ENCODE measurements at regions not wholly inside any gene's neighbourhood (a gene's known extent, or its start where the extent isn't known, plus 50 kb on each side); places are given as distances from the start of the nearest gene placed in this dataset.
"Not testable (repeated sequence)": the region's sequence is repeated elsewhere in the genome, so short reads cannot be mapped to it uniquely, and the experiment has no call there.

GRCh38 chr5:5739490-5739945 is 317.0 kb downstream of the ICE1 start:
- Histone ChIP-seq H3K79me2 (ENCODE audit: insufficient read depth, low read length) (no peaks in the 10 kb centered on the region), H3K9ac (ENCODE audit: low read length) (no peak overlapping the region), H3K27ac (ENCODE audit: low read depth, low read length, poor library complexity, severe bottlenecking) (no peak overlapping the region), H3K4me1 (ENCODE audit: insufficient read depth, low read length, severe bottlenecking) (peaks cover 28% of the 10 kb centered on the region), H3K4me2 (ENCODE audit: low read length) (no peak overlapping the region), H3F3A (ENCODE audit: insufficient read depth, low read length) (no peaks in the 10 kb centered on the region), H3K27me3 (ENCODE audit: insufficient read depth, low read length) (no peaks in the 10 kb centered on the region), H4K20me1 (ENCODE audit: insufficient read depth, low read length) (no peaks in the 10 kb centered on the region), H3K36me3 (ENCODE audit: insufficient read depth, low read length) (no peaks in the 10 kb centered on the region), H2AFZ (ENCODE audit: low read length) (no peak overlapping the region), H3K9me3 (ENCODE audit: low read length) (no peaks in the 10 kb centered on the region), H3K4me3 (ENCODE audit: low read depth, low read length, poor library complexity, severe bottlenecking) (no peak overlapping the region), H3K9me2 (ENCODE audit: low read depth, low read length) (no peaks in the 10 kb centered on the region)
- no peak for TF ChIP-seq CTCF (IDR thresholded peaks at IDR 0.05; ENCODE audit: low read length)
- no peak for TF ChIP-seq EZH2 (IDR thresholded peaks at IDR 0.05; ENCODE audit: borderline replicate concordance, low read length)

GRCh38 chr5:5738797-5739489 is 316.5 kb downstream of the ICE1 start:
- no peak overlapping the region for H2AFZ ChIP-seq (ENCODE audit: low read length)
- no peaks in the 10 kb centered on the region for H3K9me2 ChIP-seq (ENCODE audit: low read depth, low read length)
- H4K20me1 ChIP-seq (ENCODE audit: insufficient read depth, low read length) = no peaks in the 10 kb centered on the region
- no peak overlapping the region for H3K4me3 ChIP-seq (ENCODE audit: low read depth, low read length, poor library complexity, severe bottlenecking)
- no peak overlapping the region for H3K4me2 ChIP-seq (ENCODE audit: low read length)
- H3K9ac ChIP-seq (ENCODE audit: low read length) = no peak overlapping the region
- peak overlapping the region; percentile 26 for H3K27ac ChIP-seq (ENCODE audit: low read depth, low read length, poor library complexity, severe bottlenecking)
- H3K9me3 ChIP-seq (ENCODE audit: low read length) = no peaks in the 10 kb centered on the region
- no peaks in the 10 kb centered on the region for H3K36me3 ChIP-seq (ENCODE audit: insufficient read depth, low read length)
- no peaks in the 10 kb centered on the region for H3K27me3 ChIP-seq (ENCODE audit: insufficient read depth, low read length)
- H3K79me2 ChIP-seq (ENCODE audit: insufficient read depth, low read length) = no peaks in the 10 kb centered on the region
- H3F3A ChIP-seq (ENCODE audit: insufficient read depth, low read length) = no peaks in the 10 kb centered on the region
- H3K4me1 ChIP-seq (ENCODE audit: insufficient read depth, low read length, severe bottlenecking) = peaks cover 28% of the 10 kb centered on the region
- no peak for TF ChIP-seq EZH2 (IDR thresholded peaks at IDR 0.05; ENCODE audit: borderline replicate concordance, low read length)
- no peak for TF ChIP-seq CTCF (IDR thresholded peaks at IDR 0.05; ENCODE audit: low read length)

- TF ChIP-seq CTCF (IDR thresholded peaks at IDR 0.05; ENCODE audit: low read length) (no peak), EZH2 (IDR thresholded peaks at IDR 0.05; ENCODE audit: borderline replicate concordance, low read length) (no peak)
- no peak overlapping the region for H2AFZ ChIP-seq (ENCODE audit: low read length)
- H3K27ac ChIP-seq (ENCODE audit: low read depth, low read length, poor library complexity, severe bottlenecking) = no peak overlapping the region
- H4K20me1 ChIP-seq (ENCODE audit: insufficient read depth, low read length) = no peaks in the 10 kb centered on the region
- H3F3A ChIP-seq (ENCODE audit: insufficient read depth, low read length) = no peaks in the 10 kb centered on the region
- H3K9me3 ChIP-seq (ENCODE audit: low read length) = no peaks in the 10 kb centered on the region
- H3K4me1 ChIP-seq (ENCODE audit: insufficient read depth, low read length, severe bottlenecking) = peaks cover 28% of the 10 kb centered on the region
- no peak overlapping the region for H3K4me3 ChIP-seq (ENCODE audit: low read depth, low read length, poor library complexity, severe bottlenecking)
- no peaks in the 10 kb centered on the region for H3K27me3 ChIP-seq (ENCODE audit: insufficient read depth, low read length)
- no peak overlapping the region for H3K9ac ChIP-seq (ENCODE audit: low read length)
- H3K9me2 ChIP-seq (ENCODE audit: low read depth, low read length) = no peaks in the 10 kb centered on the region
- no peaks in the 10 kb centered on the region for H3K36me3 ChIP-seq (ENCODE audit: insufficient read depth, low read length)
- H3K4me2 ChIP-seq (ENCODE audit: low read length) = no peak overlapping the region
- no peaks in the 10 kb centered on the region for H3K79me2 ChIP-seq (ENCODE audit: insufficient read depth, low read length)
Observed at GRCh38 chr5:5736007-5736406, 313.5 kb downstream of the ICE1 start.

GRCh38 chr5:5733058-5733457 is 310.6 kb downstream of the ICE1 start:
- H3K79me2 ChIP-seq (ENCODE audit: insufficient read depth, low read length); H3K4me1 ChIP-seq (ENCODE audit: insufficient read depth, low read length, severe bottlenecking); H4K20me1 ChIP-seq (ENCODE audit: insufficient read depth, low read length); H3K27ac ChIP-seq (ENCODE audit: low read depth, low read length, poor library complexity, severe bottlenecking); H3K9me3 ChIP-seq (ENCODE audit: low read length); H3K9me2 ChIP-seq (ENCODE audit: low read depth, low read length); H3K27me3 ChIP-seq (ENCODE audit: insufficient read depth, low read length); H3K9ac ChIP-seq (ENCODE audit: low read length); H3F3A ChIP-seq (ENCODE audit: insufficient read depth, low read length); H3K4me3 ChIP-seq (ENCODE audit: low read depth, low read length, poor library complexity, severe bottlenecking); H3K4me2 ChIP-seq (ENCODE audit: low read length); H2AFZ ChIP-seq (ENCODE audit: low read length); H3K36me3 ChIP-seq (ENCODE audit: insufficient read depth, low read length): not testable (repeated sequence)
